Mesendoderm (in vitro differentiated cells): ENCODE measurements at regions not wholly inside any gene's neighbourhood (a gene's known extent, or its start where the extent isn't known, plus 50 kb on each side); places are given as distances from the start of the nearest gene placed in this dataset.

Experiments
- DNase-seq: peaks from one replicate; pipeline ENCODE4 v3.0.0; 2013
- H2AK5ac ChIP-seq: 2 replicates; pipeline ENCODE4 v1.6.1; 2013; ENCODE audit warnings: low read length, inconsistent platforms
- H2BK120ac ChIP-seq: 2 replicates; pipeline ENCODE4 v1.6.1; 2013; ENCODE audit warnings: low read depth, mild to moderate bottlenecking, low read length, moderate library complexity, mixed read lengths
- H2BK15ac ChIP-seq: replicated peaks from 2 replicates; pipeline ENCODE4 v1.6.1; 2013; ENCODE audit warnings: low read depth, mild to moderate bottlenecking, moderate library complexity
- H2BK5ac ChIP-seq: 2 replicates; pipeline ENCODE4 v1.6.1; 2013; ENCODE audit warnings: low read length, inconsistent platforms
- H3K18ac ChIP-seq: 2 replicates; pipeline ENCODE4 v1.6.1; 2013; ENCODE audit warnings: mild to moderate bottlenecking, low read length, mixed read lengths
- H3K23ac ChIP-seq: one replicate; pipeline ENCODE4 v1.6.1; 2013; ENCODE audit warnings: low read length
- H3K27ac ChIP-seq: 2 replicates; pipeline ENCODE4 v1.5.1; 2013; ENCODE audit warnings: low read depth, mild to moderate bottlenecking, inconsistent platforms, low read length, moderate library complexity
- H3K27me3 ChIP-seq: 2 replicates; pipeline ENCODE4 v1.6.1; 2013; ENCODE audit warnings: low read length, control low read depth, mild to moderate bottlenecking, inconsistent platforms; ENCODE audit not compliant: insufficient read depth, poor library complexity
- H3K36me3 ChIP-seq: 2 replicates; pipeline ENCODE4 v1.6.1; 2013; ENCODE audit warnings: low read length, inconsistent platforms; ENCODE audit not compliant: control insufficient read depth, insufficient read depth
- H3K4ac ChIP-seq: one replicate; pipeline ENCODE4 v1.6.1; 2013; ENCODE audit warnings: low read depth, mild to moderate bottlenecking, low read length, moderate library complexity
- H3K4me1 ChIP-seq: 2 replicates; pipeline ENCODE4 v1.6.1; 2013; ENCODE audit warnings: low read depth, low read length, inconsistent platforms; ENCODE audit not compliant: control insufficient read depth
- H3K4me2 ChIP-seq: 2 replicates; pipeline ENCODE4 v1.6.1; 2013; ENCODE audit warnings: low read length
- H3K4me3 ChIP-seq: 2 replicates; pipeline ENCODE4 v1.5.1; 2013; ENCODE audit warnings: mild to moderate bottlenecking, low read length
- H3K56ac ChIP-seq: one replicate; pipeline ENCODE4 v1.6.1; 2013; ENCODE audit warnings: low read length
- H3K79me1 ChIP-seq: 2 replicates; pipeline ENCODE4 v1.6.1; 2013; ENCODE audit warnings: low read length, inconsistent platforms
- H3K79me2 ChIP-seq: 2 replicates; pipeline ENCODE4 v1.6.1; 2013; ENCODE audit warnings: mild to moderate bottlenecking, low read length; ENCODE audit not compliant: control insufficient read depth, insufficient read depth
- H3K9ac ChIP-seq: 2 replicates; pipeline ENCODE4 v1.6.1; 2013; ENCODE audit warnings: low read length, inconsistent platforms
- H4K5ac ChIP-seq: one replicate; pipeline ENCODE4 v1.6.1; 2013; ENCODE audit warnings: low read length
- H4K8ac ChIP-seq: one replicate; pipeline ENCODE4 v1.6.1; 2013; ENCODE audit warnings: low read depth, mild to moderate bottlenecking, control low read depth, low read length, moderate library complexity
- WGBS: extraction: QIAGEN DNeasy Blood & Tissue Kit; methylation state at CpG from one replicate; pipeline ENCODE4 v1.1.7; 2013; ENCODE audit warnings: low lambda C conversion rate, missing lambda C conversion rate; ENCODE audit not compliant: insufficient coverage; ENCODE audit errors: extremely low coverage; 5-methylcytosine and 5-hydroxymethylcytosine counted together

DNA sequence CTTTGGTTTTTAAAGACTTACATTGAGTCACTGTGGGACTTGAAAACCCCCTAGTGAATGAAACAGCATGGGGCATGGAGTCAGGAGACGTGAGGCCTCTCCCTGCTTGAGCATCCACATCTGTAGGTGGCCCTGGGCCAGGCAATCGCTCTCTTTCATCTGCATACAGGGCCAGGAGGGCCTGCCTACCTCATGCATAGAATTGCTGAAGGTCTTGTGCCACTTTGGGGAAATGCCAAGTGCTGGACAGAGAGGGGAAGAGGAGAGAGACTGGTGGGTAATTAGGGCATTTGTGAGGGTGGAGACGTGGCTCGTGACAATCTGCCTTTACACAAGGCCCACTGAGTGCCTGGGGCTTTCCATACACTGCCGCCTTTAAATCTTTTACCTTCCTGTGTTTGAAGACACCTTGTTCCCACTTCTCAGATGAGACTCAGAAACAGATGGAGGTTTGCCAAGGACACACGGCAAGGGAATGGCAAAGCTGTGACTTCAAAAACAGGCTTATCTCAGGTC, 322.2 kb upstream of the HS6ST1 start:
- Histone ChIP-seq H3K18ac (no peak overlapping the region), H3K79me1 (no peaks in the 10 kb centered on the region), H4K8ac (no peak overlapping the region), H3K4ac (no peak overlapping the region), H3K36me3 (no peaks in the 10 kb centered on the region), H4K5ac (no peak overlapping the region), H3K56ac (peak overlapping the region; percentile 39), H2BK15ac (no peak overlapping the region), H3K4me3 (no peak overlapping the region), H3K79me2 (no peaks in the 10 kb centered on the region), H2AK5ac (peak overlapping the region; percentile 67), H3K27me3 (no peaks in the 10 kb centered on the region), H3K4me1 (peaks cover 36% of the 10 kb centered on the region), H2BK5ac (no peak overlapping the region), H3K4me2 (no peak overlapping the region), H3K23ac (no peak overlapping the region), H3K9ac (no peak overlapping the region), H3K27ac (no peak overlapping the region), H2BK120ac (no peak overlapping the region)
- DNase-seq = no peak
- WGBS = no CpG with 5 or more reads among the region's 6 CpGs

DNA sequence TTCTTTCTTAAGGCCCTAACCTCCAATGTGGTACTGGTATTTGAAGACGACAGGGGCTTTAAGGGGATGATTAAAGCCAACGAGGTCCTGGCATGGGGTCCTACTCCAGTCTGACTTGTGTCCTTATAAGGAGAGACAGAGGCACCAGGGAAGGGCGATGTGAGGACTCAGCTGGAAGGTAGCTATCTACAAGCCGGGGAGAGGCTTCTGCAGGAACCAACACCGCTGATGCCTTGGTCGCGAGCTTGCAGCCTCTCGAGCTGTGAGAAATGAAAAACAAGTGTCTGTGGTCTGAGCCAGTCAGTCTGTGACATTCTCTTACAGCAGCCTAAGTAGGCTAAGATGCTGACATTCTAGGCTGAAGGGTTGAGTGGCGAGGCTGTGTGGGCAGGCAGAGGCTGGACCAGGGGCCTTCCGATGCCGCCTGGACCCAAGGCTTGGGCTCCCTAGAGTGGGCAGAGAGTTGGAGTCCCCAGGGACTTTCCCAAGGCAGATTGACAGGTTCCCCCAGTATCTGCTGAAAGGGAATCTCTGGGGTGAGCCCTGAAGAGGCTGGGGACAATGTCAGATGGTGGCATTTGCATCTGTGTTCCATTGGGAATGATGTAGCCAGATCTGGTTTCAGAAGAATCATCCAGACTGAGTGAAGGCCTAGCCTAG, 322.9 kb upstream of the HS6ST1 start:
- whole genome bisulfite sequencing = no CpG with 5 or more reads among the region's 11 CpGs
- peaks cover 36% of the 10 kb centered on the region for H3K4me1 ChIP-seq
- DNase-seq = no peak

DNA sequence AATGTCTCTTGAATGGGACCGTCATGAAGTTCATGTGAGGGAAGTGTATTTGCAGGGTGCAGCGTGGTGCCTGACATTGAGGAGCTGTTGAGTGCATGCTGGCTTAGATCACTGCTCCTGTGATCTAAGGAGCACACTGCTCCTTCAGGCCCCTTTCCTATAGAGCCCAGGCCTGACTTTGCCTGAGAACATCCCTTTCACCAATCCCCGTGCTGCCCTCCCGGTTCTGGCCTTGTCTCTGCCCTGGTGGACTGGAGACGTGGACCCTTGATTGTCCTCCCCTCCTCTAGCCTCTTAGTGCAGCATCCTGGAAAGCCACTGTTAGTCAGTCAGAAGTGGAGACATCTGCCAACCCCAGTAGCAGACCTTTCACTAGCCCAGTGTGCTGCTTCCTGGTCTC, 323.6 kb upstream of the HS6ST1 start:
- H3K4me1 ChIP-seq = peaks cover 36% of the 10 kb centered on the region
- H3K56ac ChIP-seq = peak overlapping the region; percentile 31
- H2BK5ac ChIP-seq = peak overlapping the region; percentile 67
- no peak overlapping the region for H2BK120ac ChIP-seq
- no peak overlapping the region for H4K5ac ChIP-seq
- H3K27ac ChIP-seq = no peak overlapping the region
- no peak overlapping the region for H3K18ac ChIP-seq
- no peaks in the 10 kb centered on the region for H3K36me3 ChIP-seq
- no peak overlapping the region for H4K8ac ChIP-seq
- no CpG with 5 or more reads among the region's 5 CpGs for WGBS
- H3K23ac ChIP-seq = no peak overlapping the region
- H3K9ac ChIP-seq = no peak overlapping the region
- H2AK5ac ChIP-seq = peak overlapping the region; percentile 86
- no peak overlapping the region for H3K4me2 ChIP-seq
- no peak overlapping the region for H3K4ac ChIP-seq
- H3K27me3 ChIP-seq = no peaks in the 10 kb centered on the region
- H2BK15ac ChIP-seq = no peak overlapping the region
- H3K79me2 ChIP-seq = no peaks in the 10 kb centered on the region
- no peaks in the 10 kb centered on the region for H3K79me1 ChIP-seq
- no peak overlapping the region for H3K4me3 ChIP-seq
- no peak for DNase-seq

More for the DNA sequence above, 322.9 kb upstream of the HS6ST1 start:
- Histone ChIP-seq H2AK5ac (peak overlapping the region; percentile 96), H3K4me2 (no peak overlapping the region), H3K23ac (no peak overlapping the region), H3K36me3 (no peaks in the 10 kb centered on the region), H2BK15ac (no peak overlapping the region), H3K4ac (no peak overlapping the region), H3K79me2 (no peaks in the 10 kb centered on the region), H3K18ac (no peak overlapping the region), H3K27ac (no peak overlapping the region), H3K27me3 (no peaks in the 10 kb centered on the region), H3K9ac (no peak overlapping the region), H3K56ac (peak overlapping the region; percentile 51), H4K5ac (no peak overlapping the region), H2BK120ac (no peak overlapping the region), H2BK5ac (peak overlapping the region; percentile 36), H3K4me3 (no peak overlapping the region), H3K79me1 (no peaks in the 10 kb centered on the region), H4K8ac (no peak overlapping the region)

DNA sequence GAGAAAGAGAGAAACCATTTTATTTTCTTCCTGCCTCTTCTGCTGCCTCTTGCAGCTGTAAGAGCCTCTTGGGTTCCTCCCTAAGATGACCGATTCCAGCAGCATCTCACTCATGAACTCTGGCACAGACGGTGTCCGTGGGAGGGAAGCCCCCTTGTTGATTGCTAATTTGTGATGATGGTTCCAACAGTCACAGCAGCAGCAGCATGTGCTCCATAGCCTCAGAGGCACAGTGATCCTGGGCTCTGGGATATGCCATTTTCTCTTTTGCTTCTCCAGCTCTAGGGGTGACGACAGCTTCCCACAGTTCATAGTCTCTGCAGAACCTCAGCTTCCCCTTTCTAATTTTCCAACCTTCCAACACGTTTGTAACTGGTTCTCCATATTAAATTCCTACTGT, 324.2 kb upstream of the HS6ST1 start:
- H3K4me3 ChIP-seq = no peak overlapping the region
- no peak overlapping the region for H3K4ac ChIP-seq
- no peak overlapping the region for H2AK5ac ChIP-seq
- H3K56ac ChIP-seq = peak overlapping the region; percentile 54
- peaks cover 33% of the 10 kb centered on the region for H3K4me1 ChIP-seq
- no peaks in the 10 kb centered on the region for H3K79me2 ChIP-seq
- no peak overlapping the region for H2BK120ac ChIP-seq
- no peak overlapping the region for H3K23ac ChIP-seq
- no peaks in the 10 kb centered on the region for H3K27me3 ChIP-seq
- no peaks in the 10 kb centered on the region for H3K79me1 ChIP-seq
- WGBS = no CpG with 5 or more reads among the region's 5 CpGs
- H3K18ac ChIP-seq = no peak overlapping the region
- H3K4me2 ChIP-seq = no peak overlapping the region
- H3K36me3 ChIP-seq = no peaks in the 10 kb centered on the region
- no peak overlapping the region for H3K9ac ChIP-seq
- H2BK15ac ChIP-seq = no peak overlapping the region
- DNase-seq = no peak
- no peak overlapping the region for H4K5ac ChIP-seq
- H3K27ac ChIP-seq = no peak overlapping the region
- peak overlapping the region; percentile 2 for H2BK5ac ChIP-seq
- H4K8ac ChIP-seq = no peak overlapping the region

DNA sequence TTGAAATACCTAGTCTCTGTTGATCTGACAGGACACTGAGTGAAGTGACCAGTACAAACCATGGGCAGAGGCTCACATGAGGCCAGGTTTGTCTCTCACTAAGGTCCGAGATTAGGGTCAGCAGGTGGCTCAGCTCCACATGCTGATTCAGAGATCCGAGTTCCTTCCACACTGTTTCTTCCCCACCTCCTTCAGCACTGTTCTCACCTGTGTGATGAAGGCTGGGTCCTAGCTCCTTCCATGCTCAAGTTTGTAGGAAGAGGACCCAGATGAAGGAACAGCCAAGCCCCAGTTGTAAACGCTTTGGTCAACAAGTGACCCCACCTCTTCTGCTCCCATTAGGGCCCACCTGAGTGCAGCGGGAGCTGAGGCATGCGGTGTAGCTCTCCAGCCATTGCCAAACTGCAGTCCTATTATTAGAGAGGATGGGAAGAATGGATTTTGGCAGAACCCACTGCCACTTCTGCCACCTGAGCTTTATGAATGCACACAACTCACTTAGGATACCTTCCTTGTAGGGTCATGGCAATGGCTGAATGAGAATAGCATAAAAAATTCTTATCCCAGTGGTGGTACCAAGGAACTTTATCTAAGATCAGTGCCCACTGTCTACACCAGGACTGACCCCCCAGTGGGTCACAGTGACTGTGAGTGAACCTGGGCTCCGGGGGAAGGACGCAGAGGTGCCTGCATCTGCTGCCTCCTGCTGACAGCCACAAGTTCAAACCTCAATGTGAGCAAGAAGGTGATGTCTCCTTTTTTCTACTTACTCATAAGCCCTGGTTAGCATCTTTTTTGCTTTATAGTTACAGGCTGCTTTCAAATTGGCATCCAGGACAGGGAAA, 324.8 kb upstream of the HS6ST1 start:
- H3K27me3 ChIP-seq = no peaks in the 10 kb centered on the region
- H4K8ac ChIP-seq = no peak overlapping the region
- H3K27ac ChIP-seq = no peak overlapping the region
- no peak overlapping the region for H3K4me3 ChIP-seq
- H3K23ac ChIP-seq = peak overlapping the region; percentile 26
- no peak overlapping the region for H3K4me2 ChIP-seq
- no peaks in the 10 kb centered on the region for H3K36me3 ChIP-seq
- H2AK5ac ChIP-seq = peak overlapping the region; percentile 80
- H2BK15ac ChIP-seq = no peak overlapping the region
- H3K4ac ChIP-seq = no peak overlapping the region
- H3K79me2 ChIP-seq = no peaks in the 10 kb centered on the region
- WGBS = no CpG with 5 or more reads among the region's 7 CpGs
- no peak for DNase-seq
- H3K9ac ChIP-seq = no peak overlapping the region
- no peak overlapping the region for H4K5ac ChIP-seq
- H3K4me1 ChIP-seq = peaks cover 29% of the 10 kb centered on the region
- H3K18ac ChIP-seq = no peak overlapping the region
- peak overlapping the region; percentile 17 for H3K56ac ChIP-seq
- H2BK5ac ChIP-seq = peak overlapping the region; percentile 48
- H2BK120ac ChIP-seq = no peak overlapping the region
- no peaks in the 10 kb centered on the region for H3K79me1 ChIP-seq
